Upper lobe of left lung (tissue), 6 donors: ENCODE measurements at regions not wholly inside any gene's neighbourhood (a gene's known extent, or its start where the extent isn't known, plus 50 kb on each side); places are given as distances from the start of the nearest gene placed in this dataset.
A peak's percentile ranks its signal among the peaks of the same experiment; 100 is the strongest.

ENCODE experiments used
- ATAC-seq, 2 donors: fragments of 200-7000 bp; cut with Tn5 transposase; one replicate each; pipeline ENCODE4 v1.9.1; 2022; ENCODE audit warnings: mild to moderate bottlenecking in 2 of 2, moderate library complexity in 2 of 2; ENCODE audit not compliant: low FRiP score in 2 of 2
- DNase-seq, 2 donors: peaks; one replicate each; pipeline ENCODE4 v3.0.0-alpha.2; 2019 to 2020
- H3K27ac ChIP-seq, 4 donors: fragments of 200-600 bp; sonication (generic); one replicate each; pipeline ENCODE4 v1.5.1; 2016 to 2019
- H3K27me3 ChIP-seq, 4 donors: fragments of 200-600 bp; sonication (generic); one replicate each; pipeline ENCODE4 v1.5.1; 2017 to 2019
- H3K36me3 ChIP-seq, 4 donors: fragments of 200-600 bp; sonication (generic); one replicate each; pipeline ENCODE4 v1.5.1; 2016 to 2019
- H3K4me1 ChIP-seq, 4 donors: fragments of 200-600 bp; sonication (generic); one replicate each; pipeline ENCODE4 v1.5.1; 2018 to 2019
- H3K4me3 ChIP-seq, 4 donors: fragments of 200-600 bp; sonication (generic); one replicate each; pipeline ENCODE4 v1.5.1; 2017 to 2019; ENCODE audit warnings: mild to moderate bottlenecking in 2 of 4, moderate library complexity in 1 of 4
- H3K9me3 ChIP-seq, 4 donors: fragments of 200-600 bp; sonication (generic); one replicate each; pipeline ENCODE4 v1.5.1; 2018 to 2019
- CTCF ChIP-seq, 6 experiments: fragments of 450-650 bp in 4 of 6; fragments of 200-600 bp in 2 of 6; sonication (generic) in 2 of 6; IDR thresholded peaks; one replicate each; pipeline ENCODE4 v1.5.1; 2016 to 2019; ENCODE audit warnings: antibody characterized with exemption in 6 of 6
- EP300 ChIP-seq, 4 donors: sonication (generic); formaldehyde crosslinking; IDR thresholded peaks; one replicate each; pipeline ENCODE4 v1.5.1; 2017; ENCODE audit warnings: antibody characterized with exemption in 4 of 4, control low read depth in 2 of 4
- POLR2A ChIP-seq, 4 donors: fragments of 450-650 bp; IDR thresholded peaks; one replicate each; pipeline ENCODE4 v1.5.1; 2016 to 2017; ENCODE audit warnings: antibody characterized with exemption in 4 of 4, mild to moderate bottlenecking in 2 of 4
- POLR2AphosphoS5 ChIP-seq, 2 donors: sonication (generic); formaldehyde crosslinking; IDR thresholded peaks; one replicate each; pipeline ENCODE4 v1.5.1; 2017; ENCODE audit warnings: antibody characterized with exemption in 2 of 2
- WGBS, 2 donors: methylation state at CpG; one replicate each; pipeline ENCODE4 v1.1.5; 2017 to 2018; 5-methylcytosine and 5-hydroxymethylcytosine counted together
- donor health status: DM: no; HTN: no; CAD: no; lungs with moderate emphysema.
- donor health status: DM: no; HTN: yes; CAD: no; lungs with severe emphysema.

DNA sequence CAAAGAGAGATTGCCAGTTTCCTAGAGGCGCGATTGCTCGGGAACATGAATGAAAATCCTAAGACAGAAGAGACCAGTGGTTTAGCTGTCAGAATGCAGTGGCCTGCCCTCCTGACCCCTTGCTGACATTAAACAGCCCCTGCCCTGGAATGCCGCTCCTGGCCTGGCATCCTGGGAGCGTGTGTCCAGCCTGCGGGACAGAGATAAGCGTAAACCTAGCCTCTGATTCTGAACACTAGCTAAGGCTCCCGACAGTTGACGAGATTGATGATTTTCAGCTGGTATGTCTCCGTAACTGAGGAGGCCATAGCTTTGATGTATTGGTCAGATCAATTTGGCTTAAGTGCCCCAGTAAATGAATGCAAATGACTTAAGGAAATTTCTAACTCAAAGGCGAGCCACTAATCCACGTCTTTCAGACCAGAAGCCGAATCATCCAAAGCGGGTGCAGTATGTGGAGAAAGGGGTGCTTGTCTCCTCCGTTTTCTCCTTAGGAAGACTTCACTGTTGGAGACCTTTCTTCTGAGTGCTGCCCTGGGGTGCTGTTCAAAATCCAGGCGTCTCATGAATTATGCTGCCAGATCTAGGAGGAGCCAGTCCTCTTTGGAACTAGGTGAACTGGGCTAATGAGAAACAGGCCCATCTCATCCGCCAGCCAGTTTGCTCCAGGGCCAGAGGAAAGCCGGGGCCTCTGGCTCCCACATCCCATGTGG lies 142.5 kb upstream of the L3MBTL4 start:
- no peak overlapping the region for H3K4me3 ChIP-seq
- peaks cover 1 to 11% (median 6%) of the 10 kb centered on the region in 4 donors for H3K4me1 ChIP-seq
- no peaks in the 10 kb centered on the region for H3K36me3 ChIP-seq
- H3K27me3 ChIP-seq = no peaks in the 10 kb centered on the region
- TF ChIP-seq CTCF (IDR thresholded peaks at IDR 0.05) = no peak
- no peak for TF ChIP-seq EP300 (IDR thresholded peaks at IDR 0.05)
- TF ChIP-seq POLR2A (IDR thresholded peaks at IDR 0.05) = no peak
- no peak for TF ChIP-seq POLR2AphosphoS5 (IDR thresholded peaks at IDR 0.05)
- peak overlapping the region in 1 of 4 donors; percentile 40 for H3K27ac ChIP-seq
- no peaks in the 10 kb centered on the region for H3K9me3 ChIP-seq
- no peak for DNase-seq
- 79 to 81% methylated on average over 14 to 18 of the region's 18 CpGs for WGBS, 2 donors
- ATAC-seq = peak in 1 of 2 donors; percentile 14

- Histone ChIP-seq H3K9me3 (no peaks in the 10 kb centered on the region), H3K4me3 (no peak overlapping the region), H3K36me3 (no peaks in the 10 kb centered on the region), H3K4me1 (peaks cover 5 to 12% (median 8%) of the 10 kb centered on the region in 4 donors), H3K27me3 (no peaks in the 10 kb centered on the region), H3K27ac (peak overlapping the region in 1 of 4 donors; percentile 40)
- WGBS, 2 donors = 71 to 80% methylated on average over 8 of the region's 8 CpGs
- DNase-seq = no peak
- no peak for ATAC-seq
- no peak for TF ChIP-seq POLR2A (IDR thresholded peaks at IDR 0.05)
- TF ChIP-seq EP300 (IDR thresholded peaks at IDR 0.05) = no peak
- no peak for TF ChIP-seq CTCF (IDR thresholded peaks at IDR 0.05)
- TF ChIP-seq POLR2AphosphoS5 (IDR thresholded peaks at IDR 0.05) = no peak
These were observed 143.1 kb upstream of the L3MBTL4 start for GRCh38 chr18:6557770-6558248.

- TF ChIP-seq CTCF (IDR thresholded peaks at IDR 0.05) = no peak
- no peak for TF ChIP-seq POLR2A (IDR thresholded peaks at IDR 0.05)
- H3K4me3 ChIP-seq = no peak overlapping the region
- DNase-seq (no peak), ATAC-seq (no peak)
- WGBS, 2 donors = 65 to 69% methylated on average over 7 of the region's 7 CpGs
- H3K27ac ChIP-seq = peak overlapping the region in 1 of 4 donors; percentile 21
- peaks cover 5 to 12% (median 8%) of the 10 kb centered on the region in 4 donors for H3K4me1 ChIP-seq
- H3K36me3 ChIP-seq = no peaks in the 10 kb centered on the region
- no peaks in the 10 kb centered on the region for H3K27me3 ChIP-seq
- no peaks in the 10 kb centered on the region for H3K9me3 ChIP-seq
These were observed 143.9 kb upstream of the L3MBTL4 start for GRCh38 chr18:6558446-6559156.

DNA sequence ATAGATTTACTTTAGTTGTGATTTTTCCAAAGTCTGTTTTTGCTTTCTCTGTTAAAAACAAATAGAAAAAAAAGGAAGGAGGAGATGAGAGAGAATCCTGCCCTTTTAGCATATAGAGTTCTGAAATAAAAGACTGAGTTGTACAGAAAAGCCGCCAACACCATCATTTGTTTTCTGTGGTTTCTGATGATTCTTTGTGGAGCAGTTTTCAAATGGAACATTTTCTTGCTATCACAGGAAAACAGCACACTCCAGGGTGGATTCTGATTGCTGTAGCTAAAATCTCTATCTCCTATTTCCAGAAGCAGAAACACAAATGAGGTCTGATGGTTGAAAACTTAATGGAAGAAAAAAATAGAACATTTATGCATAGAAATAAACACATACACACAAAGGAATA lies 144.6 kb upstream of the L3MBTL4 start:
- H3K27ac ChIP-seq = peak overlapping the region in 1 of 4 donors; percentile 21
- peaks cover 5 to 12% (median 8%) of the 10 kb centered on the region in 4 donors for H3K4me1 ChIP-seq
- WGBS, 2 donors = 63 to 66% methylated on average over 1 of the region's 1 CpG
- no peaks in the 10 kb centered on the region for H3K9me3 ChIP-seq
- DNase-seq (no peak), ATAC-seq (no peak)
- no peaks in the 10 kb centered on the region for H3K27me3 ChIP-seq
- no peaks in the 10 kb centered on the region for H3K36me3 ChIP-seq
- TF ChIP-seq EP300 (IDR thresholded peaks at IDR 0.05) = no peak
- no peak for TF ChIP-seq POLR2AphosphoS5 (IDR thresholded peaks at IDR 0.05)
- no peak for TF ChIP-seq CTCF (IDR thresholded peaks at IDR 0.05)
- TF ChIP-seq POLR2A (IDR thresholded peaks at IDR 0.05) = no peak
- H3K4me3 ChIP-seq = no peak overlapping the region
